Endothelial cell of umbilical vein (primary cell): ENCODE measurements at regions not wholly inside any gene's neighbourhood (a gene's known extent, or its start where the extent isn't known, plus 50 kb on each side); places are given as distances from the start of the nearest gene placed in this dataset.

Experiments used
- EZH2 ChIP-seq: IDR thresholded peaks from 2 replicates; pipeline ENCODE4 v1.6.1; 2012; ENCODE audit warnings: borderline replicate concordance, low read depth, mild to moderate bottlenecking, moderate library complexity, low read length, inconsistent platforms; ENCODE audit not compliant: severe bottlenecking
- FOS ChIP-seq: IDR thresholded peaks from 2 replicates; pipeline ENCODE4 v1.6.1; 2011; ENCODE audit warnings: mild to moderate bottlenecking, low read length, moderate library complexity, borderline replicate concordance; ENCODE audit not compliant: insufficient read depth
- POLR2AphosphoS5 ChIP-seq: IDR thresholded peaks from 2 replicates; pipeline ENCODE4 v1.6.1; 2012; ENCODE audit warnings: low read depth, mild to moderate bottlenecking, control low read depth, low read length, moderate library complexity; ENCODE audit not compliant: insufficient read depth

GRCh38 chr13:99129050-99129449, 71.6 kb upstream of the UBAC2 start:
- TF ChIP-seq EZH2 (no peak), FOS (no peak), POLR2AphosphoS5 (no peak)
